ENCODE measurements at regions not wholly inside any gene's neighbourhood (a gene's known extent, or its start where the extent isn't known, plus 50 kb on each side); places are given as distances from the start of the nearest gene placed in this dataset.

- TF ChIP-seq CTCF (conservative IDR thresholded peaks at IDR 0.05; ENCODE audit: low read depth, low read length) (no peak), EZH2phosphoT487 (IDR thresholded peaks at IDR 0.05; ENCODE audit: borderline replicate concordance, low read length) (no peak), EZH2 (IDR thresholded peaks at IDR 0.05; ENCODE audit: low read length, unreplicated experiment) (no peak)
These were observed 101.7 kb upstream of the ITGA1 start for GRCh38 chr5:52685971-52686370.

All from PC-3 (cell line).